T-cell (primary cell): ENCODE measurements at regions not wholly inside any gene's neighbourhood (a gene's known extent, or its start where the extent isn't known, plus 50 kb on each side); places are given as distances from the start of the nearest gene placed in this dataset.

Experiments
- ATAC-seq, 4 experiments: fragments of 200-7000 bp in 3 of 4; fragments of 150-1000 bp in 1 of 4; cut with Tn5 transposase; replicated peaks in 1 of 4; 1 replicate in 3 of 4; 2 replicates in 1 of 4; pipeline ENCODE4 v1.10.0; 2021; ENCODE audit warnings: moderate library complexity in 3 of 4, mild to moderate bottlenecking in 2 of 4, moderate number of reproducible peaks in 1 of 4
- CTCF ChIA-PET, 2 donors: fragments of 300-600 bp; sonication (Branson Sonifier 250); formaldehyde crosslinking; loops; one replicate each; lab custom pipeline; 2022; ENCODE audit warnings: antibody characterized with exemption in 2 of 2; lab: Charles Lee
- POLR2A ChIA-PET, 2 donors: fragments of 300-600 bp; sonication (Branson Sonifier 250); formaldehyde crosslinking; loops; one replicate each; lab custom pipeline; 2022; ENCODE audit warnings: antibody characterized with exemption in 2 of 2; lab: Charles Lee
- DNase-seq, 35 experiments: peaks; one replicate each; pipeline versions ENCODE4 v3.0.0 to v3.0.0-alpha.2; 2013 to 2023
- H3K27ac ChIP-seq: one replicate; pipeline ENCODE4 v1.5.1; 2013; ENCODE audit warnings: low read length
- H3K27me3 ChIP-seq, 2 experiments: replicated peaks in 1 of 2; 1 replicate in 1 of 2; 2 replicates in 1 of 2; pipeline versions ENCODE4 v1.6.1 to v1.7.0; 2013; ENCODE audit warnings: low read length in 1 of 2, mixed read lengths in 1 of 2; ENCODE audit not compliant: control insufficient read depth in 2 of 2, insufficient read depth in 2 of 2; ENCODE audit errors: extremely low read depth in 1 of 2
- H3K36me3 ChIP-seq, 2 donors: 1 replicate in 1 of 2; 2 replicates in 1 of 2; pipeline versions ENCODE4 v1.6.1 to v1.7.0; 2013; ENCODE audit warnings: low read length in 1 of 2; ENCODE audit not compliant: control insufficient read depth in 2 of 2, insufficient read depth in 1 of 2; ENCODE audit errors: extremely low read depth in 1 of 2
- H3K4me1 ChIP-seq, 2 experiments: 1 replicate in 1 of 2; 2 replicates in 1 of 2; pipeline versions ENCODE4 v1.6.1 to v1.7.0; 2013; ENCODE audit warnings: low read length in 2 of 2, mixed read lengths in 1 of 2; ENCODE audit not compliant: insufficient read depth in 2 of 2, control insufficient read depth in 1 of 2; ENCODE audit errors: extremely low read depth in 1 of 2
- H3K4me3 ChIP-seq, 2 donors: 1 replicate in 1 of 2; 2 replicates in 1 of 2; pipeline versions ENCODE4 v1.5.1 to v1.7.0; 2013; ENCODE audit warnings: mild to moderate bottlenecking in 2 of 2, low read length in 1 of 2, moderate library complexity in 1 of 2; ENCODE audit not compliant: control insufficient read depth in 1 of 2; ENCODE audit errors: extremely low read depth in 1 of 2
- H3K9me3 ChIP-seq: 2 replicates; pipeline ENCODE4 v1.7.0; 2013
- H3K27ac Mint-ChIP-seq, 2 donors: one replicate each; pipeline ENCODE4 v1.8.0; 2020 to 2021; ENCODE audit warnings: mild to moderate bottlenecking in 2 of 2, mixed read lengths in 2 of 2
- H3K27me3 Mint-ChIP-seq, 2 donors: one replicate each; pipeline ENCODE4 v1.8.0; 2021 to 2022; ENCODE audit warnings: mixed read lengths in 2 of 2
- H3K36me3 Mint-ChIP-seq: one replicate; pipeline ENCODE4 v1.8.0; 2021; ENCODE audit warnings: mixed read lengths
- H3K4me1 Mint-ChIP-seq, 3 donors: one replicate each; pipeline ENCODE4 v1.8.0; 2020 to 2022; ENCODE audit warnings: mixed read lengths in 3 of 3, mild to moderate bottlenecking in 1 of 3
- H3K4me3 Mint-ChIP-seq, 3 donors: one replicate each; pipeline ENCODE4 v1.8.0; 2020 to 2022; ENCODE audit warnings: mild to moderate bottlenecking in 3 of 3, mixed read lengths in 3 of 3, moderate library complexity in 3 of 3
- H3K9me3 Mint-ChIP-seq, 3 donors: one replicate each; pipeline ENCODE4 v1.8.0; 2020 to 2022; ENCODE audit warnings: mixed read lengths in 3 of 3
- WGBS: methylation state at CpG from one replicate; pipeline ENCODE4 v1.1.5; 2013; ENCODE audit warnings: missing lambda C conversion rate; ENCODE audit not compliant: insufficient coverage; 5-methylcytosine and 5-hydroxymethylcytosine counted together

DNA sequence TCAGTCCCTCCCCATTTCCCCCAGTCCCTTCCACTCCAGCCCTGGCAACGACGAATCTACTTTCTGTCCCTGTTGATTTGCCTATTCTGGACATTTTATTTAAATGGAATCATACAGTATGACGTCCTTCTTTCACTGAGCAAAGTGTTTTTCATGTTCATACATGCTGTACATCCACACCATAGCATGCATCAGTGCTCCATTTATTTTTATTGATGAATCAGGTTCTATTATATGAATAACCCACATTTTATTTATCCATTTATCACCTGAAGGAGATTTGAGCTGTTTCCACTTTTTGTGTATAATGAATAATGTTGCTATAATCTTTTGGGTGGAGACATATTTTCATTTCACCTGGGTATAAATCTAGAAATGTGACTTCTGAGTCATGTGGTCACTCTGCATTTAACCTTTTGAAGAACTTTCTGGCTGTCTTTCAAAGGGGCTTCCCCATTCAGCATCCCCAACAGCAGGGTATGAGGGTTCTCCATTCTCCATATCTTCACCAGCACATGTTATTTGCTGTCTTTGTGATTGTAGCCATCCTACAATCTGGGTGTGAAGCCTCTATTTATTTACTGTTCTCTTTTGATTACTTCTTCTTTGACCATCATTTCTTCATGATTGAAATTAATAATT is 531.7 kb downstream of the ETS1 start:
- Mint-ChIP-seq H3K4me1 (peaks cover 52 to 55% (median 55%) of the 10 kb centered on the region in 3 donors), H3K36me3 (no peaks in the 10 kb centered on the region), H3K9me3 (no peaks in the 10 kb centered on the region), H3K4me3 (peak overlapping the region in 1 of 3 donors; percentile 71), H3K27ac (peak overlapping the region; percentile 44 to 100), H3K27me3 (no peaks in the 10 kb centered on the region)
- CTCF ChIA-PET = no interaction called here
- no peaks in the 10 kb centered on the region for H3K36me3 ChIP-seq
- H3K9me3 ChIP-seq = no peaks in the 10 kb centered on the region
- ATAC-seq (no peak), DNase-seq (no peak)
- peaks cover 37 to 53% of the 10 kb centered on the region in 2 experiments for H3K4me1 ChIP-seq
- H3K27ac ChIP-seq = no peak overlapping the region
- no peak overlapping the region for H3K4me3 ChIP-seq
- no peaks in the 10 kb centered on the region for H3K27me3 ChIP-seq
- no CpG with 5 or more reads among the region's 3 CpGs for WGBS
- POLR2A ChIA-PET = interaction anchor here (0.7 kb wide), 2 partner anchors 13 to 96 kb away, joined by 4 read pairs; no protein-coding TSS in a partner anchor

DNA sequence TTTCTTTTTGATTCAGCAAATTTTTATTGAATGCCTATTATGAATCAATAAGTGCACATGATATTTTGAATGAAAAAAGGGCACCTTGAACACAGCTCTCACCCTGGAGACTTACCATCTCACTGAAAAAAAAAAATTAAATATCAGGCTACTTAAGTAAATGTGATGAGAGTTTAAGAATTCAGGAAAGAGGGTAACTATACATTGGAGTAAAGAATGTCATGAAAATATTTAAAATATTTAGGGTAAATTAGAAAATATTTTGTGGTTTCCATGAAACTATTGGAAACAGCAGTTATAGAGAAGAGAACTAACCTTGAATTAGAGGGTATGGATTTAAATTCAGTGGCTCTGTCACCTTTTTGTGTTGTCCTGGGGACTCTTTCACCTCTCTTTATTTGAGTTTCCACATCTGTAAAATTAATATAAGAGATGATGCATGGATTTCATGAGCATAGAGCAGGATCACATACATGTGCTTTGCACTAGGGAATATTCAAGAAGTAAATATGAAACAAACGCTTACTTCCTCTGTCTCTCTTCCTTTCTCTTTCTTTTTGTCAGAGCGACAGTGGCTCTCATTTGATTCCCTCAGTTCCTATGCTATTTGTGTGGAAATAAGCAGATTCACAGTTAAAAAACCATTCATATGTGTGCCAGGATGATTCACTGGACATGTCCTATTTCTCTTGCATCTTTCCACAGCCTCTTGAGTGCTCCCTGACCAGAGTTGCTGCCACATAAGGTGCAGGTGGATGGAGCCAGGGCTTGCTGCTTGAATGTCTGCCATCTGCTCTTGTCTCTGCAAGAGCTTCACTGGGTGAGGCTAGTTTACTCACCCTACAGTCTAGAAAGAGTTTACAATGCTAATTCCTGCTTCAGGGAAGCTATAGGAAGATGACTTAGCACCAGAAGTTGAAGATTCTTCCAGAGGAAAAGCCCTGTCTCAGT is 533.1 kb downstream of the ETS1 start:
- ChIA-PET CTCF (interaction anchor here (0.6 to 1.5 kb wide), 4 partner anchors 15 to 105 kb away, joined by 3 to 4 read pairs (median 3); no protein-coding TSS in a partner anchor), POLR2A (interaction anchor here in 1 of 2 donors (1.1 kb wide), 1 partner anchor 15 kb away, joined by 3 read pairs; no protein-coding TSS in a partner anchor)
- no CpG with 5 or more reads among the region's 2 CpGs for WGBS
- peak overlapping the region; percentile 83 for H3K27ac ChIP-seq
- H3K9me3 ChIP-seq = no peaks in the 10 kb centered on the region
- H3K4me3 ChIP-seq = peak overlapping the region; percentile 35 to 51
- H3K27ac Mint-ChIP-seq = peak overlapping the region; percentile 93 to 100
- peak overlapping the region; percentile 71 to 80 (median 75) for H3K4me3 Mint-ChIP-seq
- H3K4me1 Mint-ChIP-seq = peaks cover 67 to 69% (median 69%) of the 10 kb centered on the region in 3 donors
- H3K27me3 Mint-ChIP-seq = no peaks in the 10 kb centered on the region
- H3K9me3 Mint-ChIP-seq = no peaks in the 10 kb centered on the region
- H3K36me3 Mint-ChIP-seq = no peaks in the 10 kb centered on the region
- H3K36me3 ChIP-seq = no peaks in the 10 kb centered on the region
- H3K4me1 ChIP-seq = peaks cover 45 to 66% of the 10 kb centered on the region in 2 experiments
- peak; percentile 51 to 61 (median 55) for ATAC-seq
- DNase-seq = peak in 1 of 35 experiments; percentile 40
- no peaks in the 10 kb centered on the region for H3K27me3 ChIP-seq

DNA sequence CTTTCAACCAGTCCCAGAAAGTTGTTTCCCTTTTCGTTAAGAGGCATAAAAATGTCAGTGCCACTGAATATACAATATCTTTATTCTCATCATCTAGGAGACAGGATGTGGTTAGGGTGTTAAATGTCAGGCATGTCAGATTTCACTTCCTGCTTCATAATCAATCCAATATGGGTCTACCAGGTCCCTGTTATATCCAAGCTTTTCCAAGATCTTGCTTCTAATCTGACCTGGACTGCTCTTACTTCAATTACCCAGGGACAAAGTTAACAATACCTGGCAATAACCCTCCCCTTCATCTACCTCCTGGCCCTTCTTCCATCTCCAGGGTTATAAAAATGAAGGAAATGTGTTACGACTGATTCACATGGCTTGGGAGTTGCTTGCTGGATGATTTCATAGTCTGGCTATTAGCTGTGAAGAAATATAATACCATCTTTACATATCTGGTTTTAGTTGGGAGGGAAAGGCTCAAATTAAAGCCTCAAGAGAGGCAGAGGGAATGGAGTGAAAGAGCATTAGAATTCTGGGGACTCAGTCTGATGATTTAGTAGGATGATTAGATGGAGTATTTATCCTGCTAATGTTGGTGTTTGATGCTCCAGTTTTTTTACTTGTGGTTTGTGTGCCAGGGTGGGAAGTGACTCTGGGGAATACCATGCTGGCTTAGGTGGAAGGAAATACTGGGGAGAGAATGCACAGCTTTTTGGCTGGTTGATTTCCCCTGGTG is 534.3 kb downstream of the ETS1 start:
- DNase-seq (peak in 1 of 35 experiments; percentile 69), ATAC-seq (peak; percentile 56 to 81 (median 76))
- Mint-ChIP-seq H3K4me3 (peak overlapping the region; percentile 58 to 71 (median 62)), H3K9me3 (no peaks in the 10 kb centered on the region), H3K36me3 (no peaks in the 10 kb centered on the region), H3K27me3 (no peaks in the 10 kb centered on the region), H3K27ac (peak overlapping the region; percentile 93 to 100), H3K4me1 (peaks cover 73 to 79% (median 78%) of the 10 kb centered on the region in 3 donors)
- POLR2A ChIA-PET = interaction anchor here (0.6 to 1.1 kb wide), 3 partner anchors 14 to 690 kb away, joined by 3 read pairs; no protein-coding TSS in a partner anchor
- Histone ChIP-seq H3K4me1 (peaks cover 45 to 65% of the 10 kb centered on the region in 2 experiments), H3K9me3 (no peaks in the 10 kb centered on the region), H3K27me3 (no peaks in the 10 kb centered on the region), H3K4me3 (peak overlapping the region; percentile 1 to 51), H3K27ac (peak overlapping the region; percentile 83), H3K36me3 (no peaks in the 10 kb centered on the region)
- no CpG with 5 or more reads among the region's 2 CpGs for WGBS
- CTCF ChIA-PET = interaction anchor here (0.5 to 1.8 kb wide), 3 partner anchors 9 to 778 kb away, joined by 3 to 4 read pairs (median 4); no protein-coding TSS in a partner anchor

DNA sequence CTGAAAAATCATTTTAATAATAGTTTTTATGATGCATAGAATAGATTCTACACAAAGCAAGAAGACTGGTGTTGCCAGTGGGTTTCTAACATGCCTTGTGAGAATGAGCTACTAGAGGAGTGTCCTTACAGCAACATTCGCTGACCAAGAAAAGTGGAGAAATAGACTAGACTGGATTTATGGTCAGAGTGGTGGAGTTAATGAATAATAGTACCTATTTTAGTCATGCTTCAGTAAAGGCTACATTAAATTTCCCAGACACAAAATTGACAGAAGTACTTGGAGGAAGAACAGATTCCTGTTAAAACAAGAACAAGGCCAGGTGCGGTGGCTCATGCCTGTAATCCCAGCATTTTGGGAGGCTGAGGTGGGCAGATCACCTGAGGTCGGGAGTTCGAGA is 539.2 kb downstream of the ETS1 start:
- WGBS = no CpG with 5 or more reads among the region's 4 CpGs
- peaks cover 34 to 43% of the 10 kb centered on the region in 2 experiments for H3K4me1 ChIP-seq
- peak overlapping the region in 1 of 2 donors; percentile 52 for H3K27ac Mint-ChIP-seq
- H3K9me3 ChIP-seq = no peaks in the 10 kb centered on the region
- H3K9me3 Mint-ChIP-seq = peaks cover 0 to 4% (median 0%) of the 10 kb centered on the region in 3 donors
- no peak overlapping the region for H3K4me3 ChIP-seq
- no peak overlapping the region for H3K4me3 Mint-ChIP-seq
- no peak overlapping the region for H3K27ac ChIP-seq
- peaks cover 67 to 76% (median 75%) of the 10 kb centered on the region in 3 donors for H3K4me1 Mint-ChIP-seq
- ChIA-PET CTCF (interaction anchor here in 1 of 2 donors (0.6 kb wide), 1 partner anchor 478 kb away, joined by 4 read pairs; no protein-coding TSS in a partner anchor), POLR2A (interaction anchor here in 1 of 2 donors (1.1 kb wide), 1 partner anchor 10 kb away, joined by 3 read pairs; no protein-coding TSS in a partner anchor)
- ATAC-seq (no peak), DNase-seq (no peak)
- no peaks in the 10 kb centered on the region for H3K27me3 ChIP-seq
- no peaks in the 10 kb centered on the region for H3K36me3 Mint-ChIP-seq
- H3K36me3 ChIP-seq = no peaks in the 10 kb centered on the region
- no peaks in the 10 kb centered on the region for H3K27me3 Mint-ChIP-seq

DNA sequence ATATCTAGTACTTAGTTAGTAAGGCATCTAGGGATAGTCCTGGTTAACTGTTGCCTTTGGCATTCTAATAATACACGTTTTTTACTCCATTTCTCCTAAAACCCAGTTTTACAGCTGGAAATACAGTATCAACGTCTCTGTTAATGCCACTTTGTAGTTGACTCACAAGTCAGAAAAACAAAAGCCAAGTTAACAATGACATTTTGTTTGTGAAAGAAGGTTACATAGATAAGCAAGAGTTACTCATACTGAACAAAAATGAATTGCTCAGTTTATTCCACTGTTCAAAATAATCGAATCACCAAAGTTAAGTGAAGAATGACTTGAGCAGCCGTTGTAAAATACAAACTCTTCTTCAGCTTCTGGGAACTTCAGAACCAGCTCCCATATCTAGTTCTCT is 540.3 kb downstream of the ETS1 start:
- no peaks in the 10 kb centered on the region for H3K27me3 ChIP-seq
- ChIA-PET CTCF (interaction anchor here in 1 of 2 donors (0.6 kb wide), 1 partner anchor 111 kb away, joined by 3 read pairs; no protein-coding TSS in a partner anchor), POLR2A (interaction anchor here in 1 of 2 donors (0.6 kb wide), 1 partner anchor 729 kb away, joined by 3 read pairs; no protein-coding TSS in a partner anchor)
- peaks cover 34 to 38% of the 10 kb centered on the region in 2 experiments for H3K4me1 ChIP-seq
- Mint-ChIP-seq H3K27ac (peak overlapping the region in 1 of 2 donors; percentile 39), H3K4me3 (no peak overlapping the region), H3K36me3 (no peaks in the 10 kb centered on the region), H3K27me3 (no peaks in the 10 kb centered on the region), H3K9me3 (peaks cover 0 to 4% (median 0%) of the 10 kb centered on the region in 3 donors), H3K4me1 (peaks cover 63 to 75% (median 74%) of the 10 kb centered on the region in 3 donors)
- DNase-seq (no peak), ATAC-seq (no peak)
- H3K9me3 ChIP-seq = no peaks in the 10 kb centered on the region
- no CpG with 5 or more reads among the region's 4 CpGs for WGBS
- no peaks in the 10 kb centered on the region for H3K36me3 ChIP-seq
- H3K27ac ChIP-seq = no peak overlapping the region
- H3K4me3 ChIP-seq = no peak overlapping the region
